Transverse colon (tissue), 3 donors: ENCODE measurements at regions not wholly inside any gene's neighbourhood (a gene's known extent, or its start where the extent isn't known, plus 50 kb on each side); places are given as distances from the start of the nearest gene placed in this dataset.

Experiments
- EP300 ChIP-seq: sonication (generic); formaldehyde crosslinking; IDR thresholded peaks from one replicate; pipeline ENCODE4 v1.6.1; 2017; ENCODE audit warnings: antibody characterized with exemption, low read depth
- POLR2A ChIP-seq: fragments of 450-650 bp; IDR thresholded peaks from one replicate; pipeline ENCODE4 v1.6.1; 2016; ENCODE audit warnings: antibody characterized with exemption, mild to moderate bottlenecking, moderate library complexity
- TF ChIP-seq, protein P1 (sequence below), 5 experiments: fragments of 200-600 bp in 3 of 5; fragments of 450-650 bp in 2 of 5; sonication (generic) in 3 of 5; IDR thresholded peaks; 1 replicate in 2 of 5; 2 replicates in 3 of 5; pipeline ENCODE4 v1.5.1; 2016 to 2017; ENCODE audit warnings: antibody characterized with exemption in 5 of 5, inconsistent platforms in 3 of 5, mild to moderate bottlenecking in 2 of 5, moderate library complexity in 1 of 5

DNA sequence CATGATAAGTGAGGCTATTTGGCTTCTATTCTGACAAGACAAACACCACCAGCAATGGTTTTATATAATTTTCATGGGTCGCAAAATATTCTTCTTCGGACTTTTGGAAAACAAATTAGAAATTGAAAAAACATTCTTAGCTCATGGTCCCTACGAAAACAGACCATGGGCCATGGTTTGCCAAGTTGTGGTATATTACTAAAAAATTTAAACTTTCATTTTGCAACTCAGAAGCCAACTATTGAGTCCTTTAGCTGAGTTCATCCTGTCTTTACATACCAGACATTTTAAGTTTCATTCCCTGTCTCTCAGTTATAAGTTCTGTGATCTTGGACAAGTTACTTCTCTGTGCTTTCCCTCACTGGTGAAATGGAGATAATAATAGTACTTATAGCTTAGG, 198.1 kb downstream of the CSNK1G3 start:
- TF ChIP-seq POLR2A (no peak), EP300 (no peak)
- TF ChIP-seq, protein P1, sequence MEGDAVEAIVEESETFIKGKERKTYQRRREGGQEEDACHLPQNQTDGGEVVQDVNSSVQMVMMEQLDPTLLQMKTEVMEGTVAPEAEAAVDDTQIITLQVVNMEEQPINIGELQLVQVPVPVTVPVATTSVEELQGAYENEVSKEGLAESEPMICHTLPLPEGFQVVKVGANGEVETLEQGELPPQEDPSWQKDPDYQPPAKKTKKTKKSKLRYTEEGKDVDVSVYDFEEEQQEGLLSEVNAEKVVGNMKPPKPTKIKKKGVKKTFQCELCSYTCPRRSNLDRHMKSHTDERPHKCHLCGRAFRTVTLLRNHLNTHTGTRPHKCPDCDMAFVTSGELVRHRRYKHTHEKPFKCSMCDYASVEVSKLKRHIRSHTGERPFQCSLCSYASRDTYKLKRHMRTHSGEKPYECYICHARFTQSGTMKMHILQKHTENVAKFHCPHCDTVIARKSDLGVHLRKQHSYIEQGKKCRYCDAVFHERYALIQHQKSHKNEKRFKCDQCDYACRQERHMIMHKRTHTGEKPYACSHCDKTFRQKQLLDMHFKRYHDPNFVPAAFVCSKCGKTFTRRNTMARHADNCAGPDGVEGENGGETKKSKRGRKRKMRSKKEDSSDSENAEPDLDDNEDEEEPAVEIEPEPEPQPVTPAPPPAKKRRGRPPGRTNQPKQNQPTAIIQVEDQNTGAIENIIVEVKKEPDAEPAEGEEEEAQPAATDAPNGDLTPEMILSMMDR (IDR thresholded peaks at IDR 0.05): no peak
